ENCODE measurements at regions not wholly inside any gene's neighbourhood (a gene's known extent, or its start where the extent isn't known, plus 50 kb on each side); places are given as distances from the start of the nearest gene placed in this dataset.

- Histone ChIP-seq H3K4me3 (ENCODE audit: low read depth, low read length, poor library complexity, severe bottlenecking) (no peak overlapping the region), H3K36me3 (ENCODE audit: insufficient read depth, low read length) (no peaks in the 10 kb centered on the region), H3K9me3 (ENCODE audit: low read length) (no peaks in the 10 kb centered on the region), H3K27me3 (ENCODE audit: insufficient read depth, low read length) (no peaks in the 10 kb centered on the region), H3K9me2 (ENCODE audit: low read depth, low read length) (no peaks in the 10 kb centered on the region), H3K27ac (ENCODE audit: low read depth, low read length, poor library complexity, severe bottlenecking) (no peak overlapping the region), H4K20me1 (ENCODE audit: insufficient read depth, low read length) (no peaks in the 10 kb centered on the region), H3K79me2 (ENCODE audit: insufficient read depth, low read length) (no peaks in the 10 kb centered on the region), H3F3A (ENCODE audit: insufficient read depth, low read length) (no peaks in the 10 kb centered on the region), H3K9ac (ENCODE audit: low read length) (no peak overlapping the region), H3K4me1 (ENCODE audit: insufficient read depth, low read length, severe bottlenecking) (no peaks in the 10 kb centered on the region), H2AFZ (ENCODE audit: low read length) (no peak overlapping the region), H3K4me2 (ENCODE audit: low read length) (no peak overlapping the region)
- TF ChIP-seq EZH2 (IDR thresholded peaks at IDR 0.05; ENCODE audit: borderline replicate concordance, low read length) (no peak), CTCF (IDR thresholded peaks at IDR 0.05; ENCODE audit: low read length) (no peak)
These were observed 256.2 kb downstream of the TAFA4 start for GRCh38 chr3:68676136-68676535.

- no peaks in the 10 kb centered on the region for H3K36me3 ChIP-seq (ENCODE audit: insufficient read depth, low read length)
- no peak overlapping the region for H3K4me3 ChIP-seq (ENCODE audit: low read depth, low read length, poor library complexity, severe bottlenecking)
- TF ChIP-seq EZH2 (IDR thresholded peaks at IDR 0.05; ENCODE audit: borderline replicate concordance, low read length) (no peak), CTCF (IDR thresholded peaks at IDR 0.05; ENCODE audit: low read length) (no peak)
- no peak overlapping the region for H2AFZ ChIP-seq (ENCODE audit: low read length)
- H3K9ac ChIP-seq (ENCODE audit: low read length): no peak overlapping the region
- no peaks in the 10 kb centered on the region for H4K20me1 ChIP-seq (ENCODE audit: insufficient read depth, low read length)
- H3K4me1 ChIP-seq (ENCODE audit: insufficient read depth, low read length, severe bottlenecking): no peaks in the 10 kb centered on the region
- H3K9me3 ChIP-seq (ENCODE audit: low read length): no peaks in the 10 kb centered on the region
- H3K27me3 ChIP-seq (ENCODE audit: insufficient read depth, low read length): no peaks in the 10 kb centered on the region
- H3K79me2 ChIP-seq (ENCODE audit: insufficient read depth, low read length): no peaks in the 10 kb centered on the region
- H3K27ac ChIP-seq (ENCODE audit: low read depth, low read length, poor library complexity, severe bottlenecking): no peak overlapping the region
- no peaks in the 10 kb centered on the region for H3F3A ChIP-seq (ENCODE audit: insufficient read depth, low read length)
- H3K9me2 ChIP-seq (ENCODE audit: low read depth, low read length): no peaks in the 10 kb centered on the region
- no peak overlapping the region for H3K4me2 ChIP-seq (ENCODE audit: low read length)
These were observed 265.0 kb downstream of the TAFA4 start for GRCh38 chr3:68667346-68667745.

GRCh38 chr3:68666429-68667136 lies 265.8 kb downstream of the TAFA4 start:
- Histone ChIP-seq H3K4me3 (ENCODE audit: low read depth, low read length, poor library complexity, severe bottlenecking) (no peak overlapping the region), H3K36me3 (ENCODE audit: insufficient read depth, low read length) (no peaks in the 10 kb centered on the region), H3K4me2 (ENCODE audit: low read length) (no peak overlapping the region), H3K9me3 (ENCODE audit: low read length) (no peaks in the 10 kb centered on the region), H3K27ac (ENCODE audit: low read depth, low read length, poor library complexity, severe bottlenecking) (no peak overlapping the region), H3F3A (ENCODE audit: insufficient read depth, low read length) (no peaks in the 10 kb centered on the region), H3K27me3 (ENCODE audit: insufficient read depth, low read length) (no peaks in the 10 kb centered on the region), H3K9ac (ENCODE audit: low read length) (no peak overlapping the region), H3K9me2 (ENCODE audit: low read depth, low read length) (no peaks in the 10 kb centered on the region), H3K79me2 (ENCODE audit: insufficient read depth, low read length) (no peaks in the 10 kb centered on the region), H3K4me1 (ENCODE audit: insufficient read depth, low read length, severe bottlenecking) (no peaks in the 10 kb centered on the region), H4K20me1 (ENCODE audit: insufficient read depth, low read length) (no peaks in the 10 kb centered on the region), H2AFZ (ENCODE audit: low read length) (no peak overlapping the region)
- TF ChIP-seq CTCF (IDR thresholded peaks at IDR 0.05; ENCODE audit: low read length) (no peak), EZH2 (IDR thresholded peaks at IDR 0.05; ENCODE audit: borderline replicate concordance, low read length) (no peak)

Measured in OCI-LY1 (cell line).